Cardiac muscle cell (in vitro differentiated cells and primary cell): ENCODE measurements at regions not wholly inside any gene's neighbourhood (a gene's known extent, or its start where the extent isn't known, plus 50 kb on each side); places are given as distances from the start of the nearest gene placed in this dataset.

Source experiments
- DNase-seq, 2 donors: peaks; one replicate each; pipeline versions ENCODE4 v3.0.0 to v3.0.0-alpha.2; 2010 to 2017; ENCODE audit warnings: low read depth in 1 of 2, low spot score in 1 of 2
- H3K27ac ChIP-seq: fragments of 200-600 bp; sonication (generic); 2 replicates; pipeline ENCODE4 v1.5.1; 2016
- H3K27me3 ChIP-seq: fragments of 200-600 bp; sonication (generic); 2 replicates; pipeline ENCODE4 v1.6.0; 2016; ENCODE audit warnings: control low read depth
- H3K36me3 ChIP-seq: fragments of 200-600 bp; sonication (generic); 2 replicates; pipeline ENCODE4 v1.5.1; 2016; ENCODE audit warnings: control low read depth
- H3K4me1 ChIP-seq: fragments of 200-600 bp; sonication (generic); 2 replicates; pipeline ENCODE4 v1.8.1; 2017; ENCODE audit warnings: low read depth, mild to moderate bottlenecking, mixed run types
- H3K4me3 ChIP-seq: fragments of 200-600 bp; sonication (generic); 2 replicates; pipeline ENCODE4 v1.5.1; 2016; ENCODE audit warnings: mild to moderate bottlenecking
- H3K9me3 ChIP-seq: fragments of 200-600 bp; sonication (generic); 2 replicates; pipeline ENCODE4 v1.5.1; 2017; ENCODE audit warnings: low read depth, mild to moderate bottlenecking, control low read depth
- CTCF ChIP-seq: IDR thresholded peaks from 2 replicates; pipeline ENCODE4 v1.5.1; 2012; ENCODE audit warnings: low read depth, mild to moderate bottlenecking, low read length

GRCh38 chr13:106683918-106684317, 116.0 kb upstream of the ARGLU1 start:
- DNase-seq, result no peak
- H3K36me3 ChIP-seq, result no peaks in the 10 kb centered on the region
- no peak overlapping the region for H3K4me3 ChIP-seq
- H3K9me3 ChIP-seq, result no peaks in the 10 kb centered on the region
- no peak overlapping the region for H3K27ac ChIP-seq
- no peaks in the 10 kb centered on the region for H3K4me1 ChIP-seq
- TF ChIP-seq CTCF, result no peak
- H3K27me3 ChIP-seq, result no peaks in the 10 kb centered on the region

- Histone ChIP-seq H3K36me3 (no peaks in the 10 kb centered on the region), H3K4me1 (no peaks in the 10 kb centered on the region), H3K9me3 (no peaks in the 10 kb centered on the region), H3K27me3 (no peaks in the 10 kb centered on the region), H3K27ac (no peak overlapping the region), H3K4me3 (no peak overlapping the region)
- no peak for DNase-seq
- TF ChIP-seq CTCF, result no peak
Observed at GRCh38 chr13:106683179-106683578, 115.2 kb upstream of the ARGLU1 start.

GRCh38 chr13:106681997-106682396, 114.1 kb upstream of the ARGLU1 start:
- no peak for DNase-seq
- Histone ChIP-seq H3K36me3 (no peaks in the 10 kb centered on the region), H3K4me1 (no peaks in the 10 kb centered on the region), H3K27me3 (no peaks in the 10 kb centered on the region), H3K9me3 (no peaks in the 10 kb centered on the region), H3K4me3 (no peak overlapping the region), H3K27ac (no peak overlapping the region)
- TF ChIP-seq CTCF, result no peak

GRCh38 chr13:106681536-106681935, 113.6 kb upstream of the ARGLU1 start:
- H3K27ac ChIP-seq, result no peak overlapping the region
- H3K36me3 ChIP-seq, result no peaks in the 10 kb centered on the region
- H3K4me3 ChIP-seq, result no peak overlapping the region
- no peak for TF ChIP-seq CTCF
- DNase-seq, result no peak
- H3K4me1 ChIP-seq, result no peaks in the 10 kb centered on the region
- H3K27me3 ChIP-seq, result no peaks in the 10 kb centered on the region
- no peaks in the 10 kb centered on the region for H3K9me3 ChIP-seq

- no peak for TF ChIP-seq CTCF
- no peak for DNase-seq
- Histone ChIP-seq H3K27me3 (no peaks in the 10 kb centered on the region), H3K27ac (no peak overlapping the region), H3K9me3 (no peaks in the 10 kb centered on the region), H3K4me3 (no peak overlapping the region), H3K4me1 (no peaks in the 10 kb centered on the region), H3K36me3 (no peaks in the 10 kb centered on the region)
Observed at GRCh38 chr13:106680796-106681472, 113.0 kb upstream of the ARGLU1 start.
